Fibroblast of villous mesenchyme (primary cell): ENCODE measurements at regions not wholly inside any gene's neighbourhood (a gene's known extent, or its start where the extent isn't known, plus 50 kb on each side); places are given as distances from the start of the nearest gene placed in this dataset.
"Not testable (repeated sequence)": the region's sequence is repeated elsewhere in the genome, so short reads cannot be mapped to it uniquely, and the experiment has no call there.

Experiments used
- DNase-seq: peaks from one replicate; pipeline ENCODE4 v3.0.0-alpha.2; 2010; ENCODE audit warnings: low read depth
- H3K4me3 ChIP-seq: 2 replicates; pipeline ENCODE4 v1.5.1; 2011; ENCODE audit warnings: low read depth, mild to moderate bottlenecking, low read length
- CTCF ChIP-seq: IDR thresholded peaks from 2 replicates; pipeline ENCODE4 v1.5.1; 2012; ENCODE audit warnings: low read depth, mild to moderate bottlenecking, low read length; ENCODE audit not compliant: insufficient read depth

GRCh38 chr19:34871911-34872310 is 54.8 kb upstream of the ZNF30 start:
- DNase-seq, H3K4me3 ChIP-seq: not testable (repeated sequence)

GRCh38 chr19:34867631-34868030 is 59.1 kb upstream of the ZNF30 start:
- no peak overlapping the region for H3K4me3 ChIP-seq
- no peak for TF ChIP-seq CTCF
- no peak for DNase-seq

- DNase-seq, H3K4me3 ChIP-seq: not testable (repeated sequence)
Measured at GRCh38 chr19:34865225-34865624, 61.5 kb upstream of the ZNF30 start.

- peak overlapping the region; percentile 40 for H3K4me3 ChIP-seq
- DNase-seq: not testable (repeated sequence)
Measured at GRCh38 chr19:34859823-34860736, 66.6 kb upstream of the ZNF30 start.

- not testable (repeated sequence) for H3K4me3 ChIP-seq, DNase-seq
Measured at GRCh38 chr19:34859325-34859724, 67.4 kb upstream of the ZNF30 start.

- H3K4me3 ChIP-seq: no peak overlapping the region
- no peak for DNase-seq
- no peak for TF ChIP-seq CTCF
Measured at GRCh38 chr19:34856052-34856451, 70.7 kb upstream of the ZNF30 start.

- TF ChIP-seq CTCF: no peak
- no peak for DNase-seq
- no peak overlapping the region for H3K4me3 ChIP-seq
Measured at GRCh38 chr19:34853369-34853768, 73.3 kb upstream of the ZNF30 start.

GRCh38 chr19:34852669-34853068 is 74.0 kb upstream of the ZNF30 start:
- DNase-seq: no peak
- TF ChIP-seq CTCF: no peak

GRCh38 chr19:34851277-34851804 is 75.4 kb upstream of the ZNF30 start:
- DNase-seq: no peak
- no peak for TF ChIP-seq CTCF
- no peak overlapping the region for H3K4me3 ChIP-seq

More at GRCh38 chr19:34852669-34853068, 74.0 kb upstream of the ZNF30 start:
- H3K4me3 ChIP-seq: no peak overlapping the region
